K562 (cell line): ENCODE measurements at regions not wholly inside any gene's neighbourhood (a gene's known extent, or its start where the extent isn't known, plus 50 kb on each side); places are given as distances from the start of the nearest gene placed in this dataset.

ENCODE experiments used
- ATAC-seq: fragments of 200-7000 bp; cut with Tn5 transposase; 3 replicates; pipeline ENCODE4 v1.9.1; 2020; ENCODE audit warnings: moderate library complexity
- BruUV-seq: library from RNA; stranded (reverse); fragments of 400-500 nt; replicated peaks from 2 replicates; lab custom pipeline; 2021; lab: Mats Ljungman, UMichigan
- CTCF ChIA-PET: fragments of 300-600 bp; formaldehyde crosslinking; extraction: SDS; loops from one replicate; lab custom pipeline; 2021; ENCODE audit warnings: low intra/inter-chr PET ratio; lab: Yijun Ruan, JAX
- POLR2A ChIA-PET: fragments of 300-600, 350-650 bp; sonication (Branson Sonifier 250); formaldehyde crosslinking; extraction: SDS; loops from one replicate; lab custom pipeline; 2021; ENCODE audit warnings: antibody characterized with exemption, inconsistent platforms; lab: Yijun Ruan, JAX
- DNase-seq, 4 experiments: peaks; one replicate each; pipeline versions ENCODE4 v3.0.0 to v3.0.0-alpha.2; 2011 to 2018; ENCODE audit warnings: low spot score in 3 of 4, mixed read lengths in 3 of 4; ENCODE audit errors: extremely low read depth in 1 of 4
- FAIRE-seq: peaks from 2 replicates; lab custom pipeline; 2011; peaks lifted over from hg19 to GRCh38; lab: Jason Lieb, UNC
- H2AFZ ChIP-seq: 2 replicates; pipeline ENCODE4 v1.6.0; 2011; ENCODE audit warnings: low read depth, low read length, control low read depth, inconsistent platforms
- H3K27ac ChIP-seq: fragments of 200-600 bp; 3 replicates; pipeline ENCODE4 v1.8.0; 2011; ENCODE audit warnings: low read depth, mild to moderate bottlenecking, control low read depth, inconsistent platforms, low read length, moderate library complexity, mixed read lengths; ENCODE audit errors: extremely low read depth
- H3K27me3 ChIP-seq, 2 experiments: fragments of 300-600 bp in 1 of 2; 2 replicates in 1 of 2; 3 replicates in 1 of 2; pipeline versions ENCODE4 v1.6.0 to v1.8.0; 2011; ENCODE audit warnings: inconsistent platforms in 2 of 2, low read length in 2 of 2, mild to moderate bottlenecking in 1 of 2, mixed read lengths in 1 of 2, moderate library complexity in 1 of 2; ENCODE audit not compliant: control insufficient read depth in 2 of 2, insufficient read depth in 2 of 2
- H3K36me3 ChIP-seq: fragments of 300-600 bp; 3 replicates; pipeline ENCODE4 v1.8.0; 2011; ENCODE audit warnings: mild to moderate bottlenecking, low read length, inconsistent platforms; ENCODE audit not compliant: control insufficient read depth, insufficient read depth
- H3K4me1 ChIP-seq, 2 experiments: fragments of 200-600 bp in 1 of 2; replicated peaks in 1 of 2; 2 replicates in 1 of 2; 3 replicates in 1 of 2; pipeline versions ENCODE4 v1.5.1 to v1.8.0; 2011; ENCODE audit warnings: inconsistent platforms in 2 of 2, low read length in 2 of 2, mild to moderate bottlenecking in 1 of 2, mixed read lengths in 1 of 2, moderate library complexity in 1 of 2; ENCODE audit not compliant: control insufficient read depth in 2 of 2, insufficient read depth in 2 of 2
- H3K4me2 ChIP-seq: 2 replicates; pipeline ENCODE4 v1.6.1; 2011; ENCODE audit warnings: low read length, control low read depth, inconsistent platforms, mixed read lengths; ENCODE audit not compliant: insufficient read depth
- H3K4me3 ChIP-seq: fragments of 200-600 bp; sonication (generic), shearing (Covaris generic); 2 replicates; pipeline ENCODE4 v1.5.1; 2016; ENCODE audit warnings: control low read depth, inconsistent platforms
- H3K79me2 ChIP-seq: fragments of 200-600 bp; 3 replicates; pipeline ENCODE4 v1.8.0; 2011; ENCODE audit warnings: low read length, inconsistent platforms; ENCODE audit not compliant: control insufficient read depth, insufficient read depth
- H3K9ac ChIP-seq, 2 experiments: 2 replicates each; pipeline versions ENCODE4 v1.6.0 to v1.6.1; 2011; ENCODE audit warnings: low read depth in 2 of 2, low read length in 2 of 2, control low read depth in 1 of 2, inconsistent platforms in 1 of 2, mild to moderate bottlenecking in 1 of 2, mixed read lengths in 1 of 2; ENCODE audit not compliant: insufficient read depth in 1 of 2
- H3K9me1 ChIP-seq: one replicate; pipeline ENCODE4 v1.6.0; 2011; ENCODE audit warnings: inconsistent platforms, mild to moderate bottlenecking, low read length, moderate library complexity; ENCODE audit not compliant: control insufficient read depth, insufficient read depth
- H3K9me3 ChIP-seq: replicated peaks from 2 replicates; pipeline ENCODE4 v1.5.1; 2011; ENCODE audit warnings: low read depth, low read length, inconsistent platforms; ENCODE audit not compliant: control insufficient read depth, insufficient read depth
- H4K20me1 ChIP-seq: replicated peaks from 2 replicates; pipeline ENCODE4 v1.6.1; 2011; ENCODE audit warnings: low read length, inconsistent platforms, mixed read lengths; ENCODE audit not compliant: control insufficient read depth, insufficient read depth
- CSDE1 ChIP-seq, 2 experiments: fragments of 450-650 bp; IDR thresholded peaks; 2 replicates each; pipeline ENCODE4 v1.6.1; 2016; ENCODE audit warnings: mild to moderate bottlenecking in 1 of 2
- ETV6 ChIP-seq, 3 experiments: fragments of 150-350 bp in 1 of 3; sonication (generic) in 1 of 3; formaldehyde crosslinking in 1 of 3; IDR thresholded peaks; 2 replicates each; pipeline versions ENCODE4 v1.6.1 to v1.8.0; 2014 to 2022; ENCODE audit warnings: borderline replicate concordance in 2 of 3, low read depth in 2 of 3, antibody characterized with exemption in 1 of 3, low read length in 1 of 3, mild to moderate bottlenecking in 1 of 3, missing genetic modification reagents in 1 of 3
- FOSL1 ChIP-seq: fragments of 200-800 bp; sonication (Bioruptor generic); conservative IDR thresholded peaks from 2 replicates; pipeline ENCODE4 v1.6.1; 2016; ENCODE audit warnings: missing genetic modification characterization, missing compliant biosample characterization
- KHSRP ChIP-seq: fragments of 450-650 bp; IDR thresholded peaks from 2 replicates; pipeline ENCODE4 v1.6.1; 2017
- NR2F6 ChIP-seq: fragments of 450-650 bp; formaldehyde crosslinking; IDR thresholded peaks from 2 replicates; pipeline ENCODE4 v1.4.0; 2020; ENCODE audit warnings: mild to moderate bottlenecking
- PHB2 ChIP-seq: fragments of 450-650 bp; IDR thresholded peaks from 2 replicates; pipeline ENCODE4 v1.6.1; 2017; ENCODE audit warnings: low read depth
- SAFB ChIP-seq: fragments of 200-400 bp; formaldehyde crosslinking; IDR thresholded peaks from 2 replicates; pipeline ENCODE4 v1.6.1; 2017; ENCODE audit warnings: low read depth, low read length, borderline replicate concordance
- SIX5 ChIP-seq, 2 experiments: IDR thresholded peaks; 2 replicates each; pipeline ENCODE4 v1.6.1; 2011; ENCODE audit warnings: low read length in 2 of 2, borderline replicate concordance in 1 of 2, low read depth in 1 of 2, mild to moderate bottlenecking in 1 of 2, moderate library complexity in 1 of 2; ENCODE audit not compliant: insufficient read depth in 1 of 2
- SMARCA5 ChIP-seq: fragments of 450-650 bp; IDR thresholded peaks from 2 replicates; pipeline ENCODE4 v1.6.1; 2016
- STAT5B ChIP-seq: fragments of 250-450 bp; sonication (Bioruptor Pico); IDR thresholded peaks from 2 replicates; pipeline ENCODE4 v1.8.0; 2021; ENCODE audit warnings: mild to moderate bottlenecking, inconsistent platforms
- ZNF586 ChIP-seq: fragments of 450-650 bp; formaldehyde crosslinking; conservative IDR thresholded peaks from 2 replicates; pipeline ENCODE4 v1.4.0; 2020; ENCODE audit warnings: mild to moderate bottlenecking, moderate library complexity
- WGBS: fragments of 100-300 bp; shearing (Covaris generic); methylation state at CpG from one replicate; pipeline ENCODE4 v1.1.6; 2016; ENCODE audit warnings: low coverage, mixed read lengths; ENCODE audit not compliant: insufficient coverage; ENCODE audit errors: missing lambda C conversion rate; 5-methylcytosine and 5-hydroxymethylcytosine counted together
- in situ Hi-C: fragments of 300-500 bp; cut with MboI; formaldehyde crosslinking; loops from 4 replicates; pipeline ENCODE4 v1.15.0; 2018; ENCODE audit warnings: inconsistent platforms, mixed read lengths
- intact Hi-C: fragments of 100-400 bp; cut with micrococcal nuclease; formaldehyde crosslinking; loops from 2 replicates; pipeline ENCODE4 v1.14.2; 2022
- TF ChIP-seq, protein P1 (sequence below): fragments of 450-650 bp; formaldehyde crosslinking; IDR thresholded peaks from 2 replicates; pipeline ENCODE4 v1.4.0; 2022; ENCODE audit warnings: missing genetic modification characterization
- TF ChIP-seq, protein P2 (sequence below), 2 experiments: IDR thresholded peaks; 2 replicates each; pipeline ENCODE4 v1.6.1; 2011; ENCODE audit warnings: borderline replicate concordance in 1 of 2, control low read depth in 1 of 2, low read depth in 1 of 2, low read length in 1 of 2, mild to moderate bottlenecking in 1 of 2, mixed read lengths in 1 of 2, moderate library complexity in 1 of 2; ENCODE audit not compliant: insufficient read depth in 1 of 2, insufficient read length in 1 of 2, poor library complexity in 1 of 2, severe bottlenecking in 1 of 2; ENCODE audit errors: extremely low read depth in 1 of 2
- TF ChIP-seq, protein P3 (sequence below), 2 experiments: fragments of 450-650 bp in 1 of 2; sonication (generic) in 1 of 2; formaldehyde crosslinking; conservative IDR thresholded peaks; 2 replicates each; pipeline versions ENCODE4 v1.4.0 to v1.8.1; 2020 to 2022; ENCODE audit warnings: mild to moderate bottlenecking in 1 of 2, missing genetic modification reagents in 1 of 2
- TF ChIP-seq, protein P4 (sequence below): fragments of 250-450 bp; sonication (Bioruptor Pico); IDR thresholded peaks from 2 replicates; pipeline ENCODE4 v1.5.0; 2021

DNA sequence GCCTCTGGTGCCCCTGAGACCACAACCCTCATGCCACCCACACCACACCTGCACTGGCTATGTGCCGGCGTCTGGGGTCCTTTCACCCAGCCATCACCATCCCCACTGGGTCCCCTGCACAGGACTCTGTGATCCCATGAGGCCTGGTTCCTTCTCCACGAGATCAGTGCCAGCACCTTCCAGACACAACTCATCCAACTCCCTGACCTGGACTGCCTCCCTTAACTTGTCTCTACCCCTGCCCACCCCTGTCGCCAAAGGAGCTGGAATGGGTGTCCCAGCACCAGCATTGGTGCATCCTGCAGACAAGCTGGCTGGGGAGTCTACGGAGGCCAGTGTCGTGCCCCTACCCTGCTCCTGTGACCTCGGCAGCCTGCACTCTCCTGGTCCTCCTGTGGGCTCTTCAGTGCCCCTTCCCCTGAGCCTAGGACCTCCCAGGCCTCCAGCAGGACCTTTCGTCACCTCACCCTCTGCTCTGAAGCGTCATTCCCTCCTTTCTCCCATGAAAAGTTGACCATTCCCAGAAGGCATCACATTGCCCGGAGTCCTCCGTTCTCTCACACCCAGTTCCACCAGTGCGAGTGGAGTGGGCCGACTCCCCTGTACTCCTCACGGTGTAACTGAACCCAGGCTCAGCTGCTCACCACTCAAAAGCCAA lies 87.7 kb downstream of the NSUN2 start:
- FAIRE-seq (no peak), ATAC-seq (no peak; the same call in 1 of the 3 replicates), DNase-seq (no peak)
- Histone ChIP-seq H3K79me2 (no peaks in the 10 kb centered on the region), H2AFZ (no peak overlapping the region), H3K4me2 (no peak overlapping the region), H3K9me1 (no peaks in the 10 kb centered on the region), H3K4me1 (no peaks in the 10 kb centered on the region), H3K36me3 (no peaks in the 10 kb centered on the region), H4K20me1 (peaks cover 7% of the 10 kb centered on the region), H3K9me3 (no peaks in the 10 kb centered on the region), H3K27ac (no peak overlapping the region), H3K9ac (no peak overlapping the region), H3K27me3 (peaks cover 21 to 48% of the 10 kb centered on the region in 2 experiments; a peak in 4 of 5 replicates), H3K4me3 (no peak overlapping the region)
- in situ Hi-C loops (no loop called here), intact Hi-C loops (no loop called here)
- no peak for TF ChIP-seq SAFB
- no peak for TF ChIP-seq CSDE1 (IDR thresholded peaks at IDR 0.05)
- TF ChIP-seq, protein P1, sequence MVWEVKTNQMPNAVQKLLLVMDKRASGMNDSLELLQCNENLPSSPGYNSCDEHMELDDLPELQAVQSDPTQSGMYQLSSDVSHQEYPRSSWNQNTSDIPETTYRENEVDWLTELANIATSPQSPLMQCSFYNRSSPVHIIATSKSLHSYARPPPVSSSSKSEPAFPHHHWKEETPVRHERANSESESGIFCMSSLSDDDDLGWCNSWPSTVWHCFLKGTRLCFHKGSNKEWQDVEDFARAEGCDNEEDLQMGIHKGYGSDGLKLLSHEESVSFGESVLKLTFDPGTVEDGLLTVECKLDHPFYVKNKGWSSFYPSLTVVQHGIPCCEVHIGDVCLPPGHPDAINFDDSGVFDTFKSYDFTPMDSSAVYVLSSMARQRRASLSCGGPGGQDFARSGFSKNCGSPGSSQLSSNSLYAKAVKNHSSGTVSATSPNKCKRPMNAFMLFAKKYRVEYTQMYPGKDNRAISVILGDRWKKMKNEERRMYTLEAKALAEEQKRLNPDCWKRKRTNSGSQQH (CRISPR knock-in tag) = no peak
- TF ChIP-seq SIX5 (IDR thresholded peaks at IDR 0.05; ENCODE audit: borderline replicate concordance in 1 of 2, insufficient read depth in 1 of 2, low read depth in 1 of 2, low read length in 2 of 2) = no peak
- no peak for TF ChIP-seq ZNF586
- TF ChIP-seq FOSL1 (tag) = no peak
- no peak for TF ChIP-seq STAT5B (CRISPR knock-in tag)
- TF ChIP-seq, protein P2, sequence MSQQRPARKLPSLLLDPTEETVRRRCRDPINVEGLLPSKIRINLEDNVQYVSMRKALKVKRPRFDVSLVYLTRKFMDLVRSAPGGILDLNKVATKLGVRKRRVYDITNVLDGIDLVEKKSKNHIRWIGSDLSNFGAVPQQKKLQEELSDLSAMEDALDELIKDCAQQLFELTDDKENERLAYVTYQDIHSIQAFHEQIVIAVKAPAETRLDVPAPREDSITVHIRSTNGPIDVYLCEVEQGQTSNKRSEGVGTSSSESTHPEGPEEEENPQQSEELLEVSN (IDR thresholded peaks at IDR 0.05; ENCODE audit: borderline replicate concordance in 1 of 2, extremely low read depth in 1 of 2, insufficient read depth in 1 of 2, insufficient read length in 1 of 2, low read depth in 1 of 2, low read length in 1 of 2, poor library complexity in 1 of 2, severe bottlenecking in 1 of 2) = no peak
- TF ChIP-seq, protein P3, sequence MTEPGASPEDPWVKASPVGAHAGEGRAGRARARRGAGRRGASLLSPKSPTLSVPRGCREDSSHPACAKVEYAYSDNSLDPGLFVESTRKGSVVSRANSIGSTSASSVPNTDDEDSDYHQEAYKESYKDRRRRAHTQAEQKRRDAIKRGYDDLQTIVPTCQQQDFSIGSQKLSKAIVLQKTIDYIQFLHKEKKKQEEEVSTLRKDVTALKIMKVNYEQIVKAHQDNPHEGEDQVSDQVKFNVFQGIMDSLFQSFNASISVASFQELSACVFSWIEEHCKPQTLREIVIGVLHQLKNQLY (CRISPR knock-in tag; conservative IDR thresholded peaks at IDR 0.05) = no peak
- TF ChIP-seq, protein P4, sequence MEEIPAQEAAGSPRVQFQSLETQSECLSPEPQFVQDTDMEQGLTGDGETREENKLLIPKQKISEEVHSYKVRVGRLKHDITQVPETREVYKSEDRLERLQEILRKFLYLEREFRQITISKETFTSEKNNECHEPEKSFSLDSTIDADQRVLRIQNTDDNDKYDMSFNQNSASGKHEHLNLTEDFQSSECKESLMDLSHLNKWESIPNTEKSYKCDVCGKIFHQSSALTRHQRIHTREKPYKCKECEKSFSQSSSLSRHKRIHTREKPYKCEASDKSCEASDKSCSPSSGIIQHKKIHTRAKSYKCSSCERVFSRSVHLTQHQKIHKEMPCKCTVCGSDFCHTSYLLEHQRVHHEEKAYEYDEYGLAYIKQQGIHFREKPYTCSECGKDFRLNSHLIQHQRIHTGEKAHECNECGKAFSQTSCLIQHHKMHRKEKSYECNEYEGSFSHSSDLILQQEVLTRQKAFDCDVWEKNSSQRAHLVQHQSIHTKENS (CRISPR knock-in tag) = no peak
- TF ChIP-seq SMARCA5 = no peak
- TF ChIP-seq ETV6 (IDR thresholded peaks at IDR 0.05; ENCODE audit: borderline replicate concordance in 1 of 2, low read depth in 2 of 2, low read length in 1 of 2) = no peak
- TF ChIP-seq ETV6 (CRISPR knock-in tag; IDR thresholded peaks at IDR 0.05; ENCODE audit: borderline replicate concordance) = no peak
- no peak for TF ChIP-seq KHSRP
- no peak for TF ChIP-seq PHB2
- no peak for TF ChIP-seq NR2F6
- 1% methylated on average over 14 of the region's 14 CpGs for WGBS
- no TSS peak for BruUV-seq
- ChIA-PET POLR2A (no interaction called here), CTCF (no interaction called here)
